Naive B cell (primary cell): ENCODE measurements at regions not wholly inside any gene's neighbourhood (a gene's known extent, or its start where the extent isn't known, plus 50 kb on each side); places are given as distances from the start of the nearest gene placed in this dataset.

ENCODE experiments used
- ATAC-seq, 2 donors: fragments of 150-1000 bp; cut with Tn5 transposase; 2 replicates each; pipeline ENCODE4 v1.10.0; 2021; ENCODE audit warnings: low read depth in 2 of 2, mild to moderate bottlenecking in 2 of 2, moderate library complexity in 2 of 2
- DNase-seq: peaks from one replicate; pipeline ENCODE4 v3.0.0; 2022
- H3K27ac Mint-ChIP-seq, 6 donors: one replicate each; pipeline ENCODE4 v1.8.0; 2020 to 2022; ENCODE audit warnings: mild to moderate bottlenecking in 6 of 6, mixed read lengths in 6 of 6, moderate library complexity in 5 of 6, inconsistent platforms in 2 of 6
- H3K27me3 Mint-ChIP-seq, 3 donors: one replicate each; pipeline ENCODE4 v1.8.0; 2021 to 2022; ENCODE audit warnings: mixed read lengths in 3 of 3, mild to moderate bottlenecking in 1 of 3
- H3K36me3 Mint-ChIP-seq, 2 donors: one replicate each; pipeline ENCODE4 v1.8.0; 2020 to 2022; ENCODE audit warnings: mixed read lengths in 2 of 2, inconsistent platforms in 1 of 2, mild to moderate bottlenecking in 1 of 2
- H3K4me1 Mint-ChIP-seq, 3 donors: one replicate each; pipeline ENCODE4 v1.8.0; 2020 to 2022; ENCODE audit warnings: mixed read lengths in 3 of 3, inconsistent platforms in 1 of 3, mild to moderate bottlenecking in 1 of 3, moderate library complexity in 1 of 3
- H3K4me3 Mint-ChIP-seq, 8 donors: one replicate each; pipeline ENCODE4 v1.8.0; 2020 to 2022; ENCODE audit warnings: mild to moderate bottlenecking in 8 of 8, mixed read lengths in 8 of 8, moderate library complexity in 8 of 8, inconsistent platforms in 2 of 8
- H3K9me3 Mint-ChIP-seq, 7 donors: one replicate each; pipeline ENCODE4 v1.8.0; 2020 to 2022; ENCODE audit warnings: mixed read lengths in 7 of 7, mild to moderate bottlenecking in 5 of 7, inconsistent platforms in 2 of 7, moderate library complexity in 1 of 7

GRCh38 chr13:95378603-95379002 is 77.4 kb upstream of the ABCC4 start:
- Mint-ChIP-seq H3K4me3 (no peak overlapping the region), H3K27me3 (peaks cover 39 to 66% (median 39%) of the 10 kb centered on the region in 3 donors), H3K27ac (no peak overlapping the region), H3K9me3 (peaks cover 0 to 8% (median 0%) of the 10 kb centered on the region in 7 donors), H3K4me1 (peaks cover 0 to 6% (median 5%) of the 10 kb centered on the region in 3 donors), H3K36me3 (no peaks in the 10 kb centered on the region)
- no peak for DNase-seq
- no peak for ATAC-seq

GRCh38 chr13:95380468-95381211 is 79.4 kb upstream of the ABCC4 start:
- Mint-ChIP-seq H3K36me3 (no peaks in the 10 kb centered on the region), H3K27me3 (peaks cover 34 to 65% (median 35%) of the 10 kb centered on the region in 3 donors), H3K9me3 (peaks cover 0 to 3% (median 1%) of the 10 kb centered on the region in 7 donors), H3K27ac (peak overlapping the region in 2 of 6 donors; percentile 24 to 27), H3K4me1 (peaks cover 0 to 6% (median 5%) of the 10 kb centered on the region in 3 donors), H3K4me3 (no peak overlapping the region)
- peak; percentile 78 to 81 for ATAC-seq
- DNase-seq = peak; percentile 42

- H3K4me1 Mint-ChIP-seq = peaks cover 0 to 8% (median 5%) of the 10 kb centered on the region in 3 donors
- no peak overlapping the region for H3K4me3 Mint-ChIP-seq
- no peaks in the 10 kb centered on the region for H3K36me3 Mint-ChIP-seq
- peaks cover 0 to 5% (median 0%) of the 10 kb centered on the region in 7 donors for H3K9me3 Mint-ChIP-seq
- ATAC-seq (no peak), DNase-seq (no peak)
- peaks cover 32 to 65% (median 34%) of the 10 kb centered on the region in 3 donors for H3K27me3 Mint-ChIP-seq
- H3K27ac Mint-ChIP-seq = no peak overlapping the region
These were observed 79.9 kb upstream of the ABCC4 start for GRCh38 chr13:95381212-95381527.

- Mint-ChIP-seq H3K27me3 (peaks cover 35 to 61% (median 36%) of the 10 kb centered on the region in 3 donors), H3K36me3 (no peaks in the 10 kb centered on the region), H3K9me3 (peaks cover 0 to 5% (median 0%) of the 10 kb centered on the region in 7 donors), H3K4me1 (peaks cover 0 to 13% (median 5%) of the 10 kb centered on the region in 3 donors), H3K4me3 (no peak overlapping the region), H3K27ac (no peak overlapping the region)
- ATAC-seq (no peak), DNase-seq (no peak)
These were observed 81.2 kb upstream of the ABCC4 start for GRCh38 chr13:95382411-95382810.

GRCh38 chr13:95382916-95383315 is 81.7 kb upstream of the ABCC4 start:
- no peak overlapping the region for H3K27ac Mint-ChIP-seq
- H3K4me3 Mint-ChIP-seq = no peak overlapping the region
- ATAC-seq (no peak), DNase-seq (no peak)
- peaks cover 0 to 16% (median 8%) of the 10 kb centered on the region in 3 donors for H3K4me1 Mint-ChIP-seq
- peaks cover 35 to 61% (median 41%) of the 10 kb centered on the region in 3 donors for H3K27me3 Mint-ChIP-seq
- H3K9me3 Mint-ChIP-seq = peaks cover 0 to 5% (median 0%) of the 10 kb centered on the region in 7 donors
- no peaks in the 10 kb centered on the region for H3K36me3 Mint-ChIP-seq

GRCh38 chr13:95385373-95385772 is 84.1 kb upstream of the ABCC4 start:
- ATAC-seq = no peak
- H3K4me3 Mint-ChIP-seq = no peak overlapping the region
- no peak overlapping the region for H3K27ac Mint-ChIP-seq
- no peaks in the 10 kb centered on the region for H3K36me3 Mint-ChIP-seq
- H3K9me3 Mint-ChIP-seq = peaks cover 0 to 8% (median 4%) of the 10 kb centered on the region in 7 donors
- peaks cover 12 to 26% (median 17%) of the 10 kb centered on the region in 3 donors for H3K4me1 Mint-ChIP-seq
- peaks cover 41 to 63% (median 55%) of the 10 kb centered on the region in 3 donors for H3K27me3 Mint-ChIP-seq
- no peak for DNase-seq

- H3K27ac Mint-ChIP-seq = peak overlapping the region in 1 of 6 donors; percentile 81
- peaks cover 12 to 22% (median 14%) of the 10 kb centered on the region in 3 donors for H3K4me1 Mint-ChIP-seq
- ATAC-seq = no peak
- H3K36me3 Mint-ChIP-seq = no peaks in the 10 kb centered on the region
- no peak overlapping the region for H3K4me3 Mint-ChIP-seq
- H3K9me3 Mint-ChIP-seq = peaks cover 0 to 11% (median 4%) of the 10 kb centered on the region in 7 donors
- DNase-seq = no peak
- H3K27me3 Mint-ChIP-seq = peaks cover 45 to 63% (median 55%) of the 10 kb centered on the region in 3 donors
These were observed 84.5 kb upstream of the ABCC4 start for GRCh38 chr13:95385798-95386197.

GRCh38 chr13:95386370-95386769 is 85.1 kb upstream of the ABCC4 start:
- ATAC-seq (no peak), DNase-seq (no peak)
- H3K27me3 Mint-ChIP-seq = peaks cover 51 to 66% (median 57%) of the 10 kb centered on the region in 3 donors
- H3K36me3 Mint-ChIP-seq = no peaks in the 10 kb centered on the region
- H3K4me3 Mint-ChIP-seq = peak overlapping the region in 1 of 8 donors; percentile 57
- H3K9me3 Mint-ChIP-seq = peaks cover 0 to 12% (median 4%) of the 10 kb centered on the region in 7 donors
- peaks cover 12 to 20% (median 14%) of the 10 kb centered on the region in 3 donors for H3K4me1 Mint-ChIP-seq
- H3K27ac Mint-ChIP-seq = no peak overlapping the region

GRCh38 chr13:95387733-95388207 is 86.5 kb upstream of the ABCC4 start:
- Mint-ChIP-seq H3K4me1 (peaks cover 12 to 20% (median 14%) of the 10 kb centered on the region in 3 donors), H3K36me3 (no peaks in the 10 kb centered on the region), H3K27me3 (peaks cover 63 to 69% (median 67%) of the 10 kb centered on the region in 3 donors), H3K27ac (no peak overlapping the region), H3K9me3 (peaks cover 0 to 12% (median 4%) of the 10 kb centered on the region in 7 donors), H3K4me3 (no peak overlapping the region)
- ATAC-seq = no peak
- no peak for DNase-seq

GRCh38 chr13:95388420-95389079 is 87.3 kb upstream of the ABCC4 start:
- Mint-ChIP-seq H3K27me3 (peaks cover 60 to 68% (median 66%) of the 10 kb centered on the region in 3 donors), H3K36me3 (no peaks in the 10 kb centered on the region), H3K27ac (peak overlapping the region in 1 of 6 donors; percentile 1), H3K9me3 (peaks cover 0 to 15% (median 4%) of the 10 kb centered on the region in 7 donors), H3K4me1 (peaks cover 12 to 20% (median 14%) of the 10 kb centered on the region in 3 donors), H3K4me3 (no peak overlapping the region)
- peak; percentile 27 for DNase-seq
- ATAC-seq = peak; percentile 69 to 75

- no peak overlapping the region for H3K4me3 Mint-ChIP-seq
- H3K36me3 Mint-ChIP-seq = no peaks in the 10 kb centered on the region
- peaks cover 12 to 17% (median 14%) of the 10 kb centered on the region in 3 donors for H3K4me1 Mint-ChIP-seq
- ATAC-seq (no peak), DNase-seq (no peak)
- H3K27ac Mint-ChIP-seq = peak overlapping the region in 1 of 6 donors; percentile 42
- H3K9me3 Mint-ChIP-seq = peaks cover 0 to 12% (median 0%) of the 10 kb centered on the region in 7 donors
- H3K27me3 Mint-ChIP-seq = peaks cover 61 to 68% (median 61%) of the 10 kb centered on the region in 3 donors
These were observed 90.1 kb upstream of the ABCC4 start for GRCh38 chr13:95391362-95391761.

GRCh38 chr13:95391785-95392184 is 90.5 kb upstream of the ABCC4 start:
- DNase-seq = no peak
- Mint-ChIP-seq H3K27me3 (peaks cover 61 to 68% (median 61%) of the 10 kb centered on the region in 3 donors), H3K27ac (no peak overlapping the region), H3K4me3 (no peak overlapping the region), H3K36me3 (no peaks in the 10 kb centered on the region), H3K9me3 (peaks cover 0 to 12% (median 0%) of the 10 kb centered on the region in 7 donors), H3K4me1 (peaks cover 12 to 17% (median 14%) of the 10 kb centered on the region in 3 donors)
- ATAC-seq = no peak

GRCh38 chr13:95392597-95392996 is 91.3 kb upstream of the ABCC4 start:
- DNase-seq (no peak), ATAC-seq (no peak)
- no peak overlapping the region for H3K4me3 Mint-ChIP-seq
- H3K36me3 Mint-ChIP-seq = no peaks in the 10 kb centered on the region
- H3K9me3 Mint-ChIP-seq = peaks cover 0 to 12% (median 0%) of the 10 kb centered on the region in 7 donors
- H3K4me1 Mint-ChIP-seq = peaks cover 11 to 14% (median 12%) of the 10 kb centered on the region in 3 donors
- H3K27ac Mint-ChIP-seq = no peak overlapping the region
- peaks cover 61 to 62% (median 61%) of the 10 kb centered on the region in 3 donors for H3K27me3 Mint-ChIP-seq
